NCI-H345 treated with DMSO at 0.1 percent for 48 hours (cell line): ENCODE measurements at regions not wholly inside any gene's neighbourhood (a gene's known extent, or its start where the extent isn't known, plus 50 kb on each side); places are given as distances from the start of the nearest gene placed in this dataset.

Experiments
- DNase-seq: peaks from one replicate; lab custom pipeline; 2025; ENCODE audit not compliant: unreplicated experiment; lab: John Stamatoyannopoulos, UW

DNA sequence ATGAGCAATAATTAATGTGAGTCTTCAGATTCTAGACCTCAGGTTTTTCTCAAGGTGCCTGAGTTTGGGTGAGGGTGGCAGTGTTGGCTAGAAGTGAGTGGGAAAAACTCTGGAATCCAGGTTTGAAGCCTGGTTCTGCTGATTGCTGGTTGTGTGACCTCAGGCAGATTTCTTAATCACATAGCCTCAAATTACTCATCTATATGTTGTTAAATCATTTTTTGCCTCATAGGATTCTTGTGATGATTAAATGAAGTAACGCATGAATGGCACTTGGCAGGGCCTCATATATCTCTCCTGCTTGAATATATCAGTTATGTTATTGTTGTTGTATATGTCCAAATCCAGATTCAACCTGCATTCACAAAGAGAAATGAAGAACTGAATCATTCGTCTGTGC is 60.5 kb downstream of the NR2F2 start:
- DNase-seq: no peak

DNA sequence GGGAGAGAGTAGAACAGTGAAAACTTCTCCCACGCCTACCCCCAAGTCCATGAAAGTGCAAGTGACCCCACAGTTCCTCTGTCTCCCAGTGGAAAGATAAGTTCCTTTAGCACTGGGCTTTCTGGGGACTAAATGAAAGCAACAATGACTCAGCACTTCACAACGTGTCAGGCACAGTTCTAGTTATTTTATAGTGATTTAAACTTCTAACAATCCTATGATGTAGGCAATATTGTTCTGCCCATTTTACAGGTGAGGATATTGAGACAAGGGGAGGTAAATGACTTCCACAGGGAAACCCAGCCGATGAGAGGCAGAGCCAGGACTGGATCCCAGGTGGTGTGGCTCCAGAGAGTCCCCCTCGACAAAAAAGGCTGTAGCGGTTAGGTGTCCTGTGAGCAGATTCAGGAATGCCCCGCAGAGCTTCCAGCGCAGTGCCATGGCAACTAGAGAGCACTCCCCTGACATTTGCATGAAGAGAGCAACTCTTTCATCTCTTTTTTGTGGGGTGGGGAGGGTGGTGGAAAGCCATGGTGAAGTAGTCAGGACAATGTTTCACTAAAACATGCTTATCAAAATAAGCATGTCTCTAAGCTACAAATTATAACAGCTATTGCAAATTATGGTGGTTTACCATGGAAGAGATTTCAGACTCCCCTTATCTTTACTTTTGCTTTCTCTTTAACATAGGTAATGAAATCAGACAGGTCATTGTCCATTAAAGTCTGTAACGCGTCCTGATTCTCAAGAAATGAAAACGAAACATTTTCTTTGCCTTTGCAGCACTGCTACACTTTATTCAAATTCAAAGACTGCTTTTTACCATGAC is 62.1 kb downstream of the NR2F2 start:
- no peak for DNase-seq

DNA sequence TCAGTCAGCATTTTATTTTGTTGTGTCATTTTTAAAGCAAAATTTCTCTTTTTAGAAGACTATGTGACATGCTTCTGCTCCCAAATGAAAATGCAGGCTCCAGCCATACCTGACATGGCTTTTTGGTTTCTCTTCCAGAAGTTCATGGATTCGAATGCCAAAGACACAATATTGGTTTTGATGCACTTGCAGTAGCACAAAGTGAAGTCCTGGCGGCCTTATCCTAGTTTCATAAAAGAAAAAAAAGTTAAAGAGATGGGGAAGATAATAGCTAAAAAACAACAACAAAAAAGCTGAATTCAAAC is 62.7 kb downstream of the NR2F2 start:
- DNase-seq: no peak

DNA sequence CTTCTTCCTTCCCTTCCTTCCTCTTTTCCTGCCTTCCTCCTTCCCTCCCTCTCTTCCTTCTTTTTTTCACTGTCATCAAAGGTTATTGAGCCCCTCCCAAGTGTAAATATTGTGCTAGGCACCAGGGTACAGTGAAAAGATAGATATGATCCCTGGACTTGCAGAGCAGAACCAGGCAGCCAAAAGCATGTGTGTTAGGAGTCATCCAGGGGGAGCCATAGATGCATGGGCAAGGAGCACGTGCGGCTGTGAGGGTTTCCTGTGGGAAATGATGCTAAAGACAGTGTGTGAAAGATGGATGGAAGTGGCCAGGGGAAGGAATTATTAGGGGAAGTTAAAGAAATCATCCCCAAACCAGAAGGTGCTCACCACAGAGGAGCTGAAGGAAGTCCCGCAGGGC is 65.2 kb downstream of the NR2F2 start:
- DNase-seq: no peak

DNA sequence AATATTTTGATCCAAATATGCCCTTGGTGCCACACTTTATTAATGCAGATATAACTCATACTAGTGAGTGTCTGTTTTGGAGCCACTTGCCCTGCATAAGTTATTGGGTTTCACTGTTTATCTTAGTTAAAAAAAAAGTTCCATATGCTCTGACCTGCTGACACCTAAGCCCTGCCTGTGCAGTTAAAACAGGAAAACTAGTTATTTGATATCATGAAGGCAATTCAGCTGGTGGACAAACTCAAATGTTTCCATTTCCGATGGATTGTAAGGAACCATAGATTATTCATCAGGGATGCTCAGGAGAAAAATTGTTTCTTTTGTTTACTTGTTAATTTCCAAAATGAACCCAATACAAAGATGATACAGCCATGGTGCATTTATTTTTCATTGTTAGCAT is 68.3 kb downstream of the NR2F2 start:
- no peak for DNase-seq

DNA sequence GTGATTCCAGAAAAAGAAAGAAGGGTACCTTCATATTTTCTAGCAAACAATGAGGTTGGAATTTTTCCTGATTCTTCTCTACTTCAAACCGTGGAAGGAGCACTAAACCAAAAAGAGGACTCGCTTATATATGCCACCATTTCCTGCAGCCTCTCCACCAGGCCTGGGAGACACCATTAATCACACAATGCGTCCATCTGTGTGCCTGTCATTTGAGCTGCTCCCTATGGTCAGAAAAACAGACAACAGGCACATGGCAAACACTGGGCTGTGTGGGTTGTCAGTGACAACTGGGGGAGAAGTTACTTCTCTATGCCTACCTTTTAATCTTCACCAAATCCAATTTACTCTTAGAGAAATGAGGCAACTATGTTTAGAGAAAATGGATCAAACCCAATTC is 71.9 kb downstream of the NR2F2 start:
- DNase-seq: no peak

DNA sequence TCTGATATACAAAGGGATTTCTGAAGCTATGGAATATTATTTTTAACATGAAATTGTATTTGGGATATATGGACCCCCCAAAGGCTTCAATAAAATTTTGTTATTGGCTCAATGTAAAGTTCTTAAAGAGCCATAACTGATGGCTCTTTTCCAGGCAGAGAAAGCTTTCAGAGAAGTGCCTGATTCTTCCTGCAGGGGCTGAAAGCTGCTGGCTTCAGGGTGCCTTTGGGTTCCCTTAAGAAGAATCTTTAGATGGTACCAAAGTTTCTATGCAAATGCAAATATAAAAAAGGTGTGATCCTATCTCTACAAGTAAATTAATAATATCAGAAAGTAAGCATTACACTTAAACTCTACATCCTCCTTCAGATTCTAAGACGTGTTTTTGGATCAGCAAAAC is 72.6 kb downstream of the NR2F2 start:
- DNase-seq: no peak

DNA sequence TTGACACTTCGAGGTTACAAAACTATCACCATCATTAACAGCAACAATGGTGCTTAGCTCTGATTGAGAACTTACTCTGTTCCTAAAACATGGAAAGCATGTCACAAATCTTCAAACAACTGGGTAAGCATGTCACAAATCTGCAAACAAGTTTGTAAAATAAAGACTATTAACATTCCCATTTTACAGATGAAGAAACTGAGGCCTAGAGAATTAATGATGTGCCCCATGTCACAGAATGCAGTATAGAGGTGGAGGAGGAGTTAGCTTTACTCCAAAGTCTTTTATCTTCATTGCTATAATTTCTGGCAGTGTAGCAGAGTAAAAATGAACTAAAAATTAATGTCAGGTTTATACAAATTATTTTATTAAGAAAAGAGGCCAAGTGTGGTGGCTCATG is 73.4 kb downstream of the NR2F2 start:
- DNase-seq: no peak

DNA sequence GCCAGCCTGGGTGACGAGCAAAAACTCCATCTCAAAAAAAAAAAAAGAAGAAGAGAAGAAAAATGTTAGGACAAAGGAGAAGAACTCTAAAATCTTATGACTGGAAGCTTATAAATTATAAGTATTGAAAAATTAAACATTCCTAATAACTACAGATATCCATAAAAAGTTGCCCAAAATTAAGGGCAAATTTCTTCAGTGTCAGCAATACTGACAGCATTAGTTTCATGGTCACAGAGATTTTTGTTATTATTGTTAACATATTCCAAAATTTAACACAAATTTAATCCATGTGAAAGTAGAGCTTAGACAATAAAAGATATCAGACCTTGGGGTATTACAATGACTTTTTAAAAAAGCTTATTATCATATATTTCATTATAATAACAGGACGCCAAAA is 74.1 kb downstream of the NR2F2 start:
- no peak for DNase-seq

DNA sequence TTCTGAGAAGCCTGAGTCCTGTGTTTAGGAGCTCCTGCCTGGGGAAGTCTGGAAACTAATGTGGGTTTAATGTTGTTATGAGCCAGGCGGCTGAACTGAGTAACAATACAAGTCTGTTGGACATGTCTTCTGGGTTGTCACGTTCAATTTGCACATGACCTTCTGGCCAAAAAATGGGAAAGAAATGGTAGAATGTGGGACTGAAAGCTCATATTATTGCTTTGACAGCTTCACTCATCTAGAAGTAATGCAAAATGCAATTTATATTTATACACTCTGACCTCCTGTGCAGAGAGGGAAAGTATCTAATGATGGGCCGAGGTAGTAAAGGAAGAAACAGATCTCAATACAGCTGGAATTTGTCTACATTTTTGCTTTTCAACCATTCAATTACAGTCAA is 75.8 kb downstream of the NR2F2 start:
- no peak for DNase-seq

DNA sequence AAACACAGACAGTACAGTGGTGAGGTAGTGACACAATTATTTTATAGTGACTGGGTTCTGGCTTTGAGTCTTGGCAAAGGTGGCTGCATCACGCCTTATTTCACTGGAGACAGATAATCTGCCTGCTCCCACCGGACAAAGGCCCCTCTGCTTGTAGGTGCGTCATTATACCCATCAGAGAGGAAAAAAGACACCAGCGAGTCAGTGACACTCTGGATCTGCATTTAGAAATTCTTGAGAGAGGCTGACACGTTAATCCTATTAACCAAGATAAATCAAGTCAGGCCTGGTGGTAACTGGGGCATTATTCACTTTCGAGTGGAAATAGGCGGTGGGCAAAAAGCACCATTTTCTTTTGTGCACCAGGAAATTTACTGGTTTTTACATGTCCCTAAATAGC is 76.2 kb downstream of the NR2F2 start:
- DNase-seq: no peak

DNA sequence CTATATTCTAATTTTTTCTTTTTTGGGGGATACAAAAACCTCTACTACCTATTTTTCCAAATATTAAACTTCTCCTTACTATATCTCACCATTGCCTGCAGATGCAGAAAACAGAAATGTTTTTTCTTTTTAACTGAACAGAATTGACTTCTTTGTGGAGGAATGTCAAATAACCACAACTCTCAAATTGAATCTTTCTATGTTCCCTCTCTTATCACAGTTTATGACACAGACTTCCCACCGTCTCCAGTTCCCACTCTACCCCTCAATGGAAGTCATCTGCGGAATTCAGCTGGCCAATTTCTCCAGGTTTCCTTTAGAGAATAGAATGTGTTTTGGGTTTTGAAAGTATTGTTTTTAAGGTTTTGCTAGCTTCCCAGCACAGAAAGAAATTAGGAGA is 77.0 kb downstream of the NR2F2 start:
- no peak for DNase-seq

DNA sequence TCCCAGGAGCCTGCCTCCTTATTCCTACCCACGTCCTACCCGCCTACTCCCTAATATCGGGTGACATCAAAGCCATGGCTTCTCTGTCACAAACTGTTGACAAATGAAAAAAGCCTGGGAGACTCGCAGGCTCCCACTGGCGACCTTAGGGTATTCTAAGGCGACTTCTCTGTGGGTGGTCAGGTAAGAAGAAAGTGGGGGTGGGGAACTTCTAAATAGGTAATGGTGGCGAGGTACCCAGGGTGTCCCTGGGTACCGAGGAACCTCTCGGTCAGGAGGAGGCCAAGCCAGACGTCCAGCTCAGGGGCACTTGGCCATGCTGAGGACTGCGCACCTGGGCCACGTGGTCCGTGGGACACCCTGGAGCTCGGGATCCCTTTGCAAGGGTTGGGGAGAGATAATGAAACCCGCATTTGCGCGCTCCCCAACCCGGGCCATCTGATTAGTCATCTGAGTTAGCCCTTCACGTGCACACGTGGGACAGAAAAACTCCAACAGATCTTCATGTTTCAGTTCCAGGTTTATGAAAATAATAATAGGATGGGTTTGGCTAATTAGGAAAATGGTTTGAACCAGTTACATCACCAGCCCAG is 78.2 kb downstream of the NR2F2 start:
- DNase-seq: no peak

DNA sequence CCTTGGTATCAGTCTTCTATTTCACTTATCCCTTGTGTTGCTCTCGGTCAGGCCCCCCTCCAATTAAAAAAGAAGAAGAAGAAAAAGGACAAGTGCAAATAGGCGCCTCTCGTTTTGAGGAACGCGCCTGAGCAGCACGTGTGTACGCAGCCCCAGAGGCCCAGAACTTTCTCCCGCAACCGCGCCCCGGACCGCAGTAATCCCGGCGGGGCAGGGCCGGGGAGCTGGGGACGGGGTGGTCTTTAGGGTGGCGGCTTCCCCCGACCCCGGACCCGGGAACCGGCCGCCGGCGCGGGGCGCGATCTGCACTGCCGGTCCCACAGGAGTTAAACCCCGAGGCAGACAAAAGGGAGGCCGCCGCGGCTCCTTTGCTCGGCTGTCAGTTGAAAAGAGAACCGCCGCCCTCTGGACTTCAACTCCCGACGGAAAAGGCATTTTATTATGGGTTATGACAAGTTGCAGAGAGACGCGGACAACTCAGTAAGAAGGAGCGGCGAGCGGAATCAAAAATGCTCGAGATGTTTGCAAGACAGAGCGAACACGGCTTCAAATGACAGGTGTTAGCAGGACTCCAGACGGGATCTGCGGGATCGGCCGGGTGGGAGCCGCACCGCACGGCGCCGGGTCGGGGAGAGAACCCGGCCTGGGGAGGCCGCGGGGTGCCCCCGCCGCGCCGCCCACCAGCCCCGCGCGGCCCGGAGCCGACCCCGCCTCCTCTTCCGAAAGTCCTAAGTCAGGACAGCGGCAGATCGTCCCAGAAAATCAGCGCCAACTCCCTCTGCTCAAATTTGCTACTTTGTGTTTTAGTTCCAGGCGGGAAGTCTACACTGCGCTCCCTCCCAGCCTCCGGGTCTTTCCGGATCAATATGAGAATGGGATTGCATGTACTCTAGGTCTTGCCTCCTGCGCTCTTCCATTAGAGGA is 79.0 kb downstream of the NR2F2 start:
- no peak for DNase-seq

DNA sequence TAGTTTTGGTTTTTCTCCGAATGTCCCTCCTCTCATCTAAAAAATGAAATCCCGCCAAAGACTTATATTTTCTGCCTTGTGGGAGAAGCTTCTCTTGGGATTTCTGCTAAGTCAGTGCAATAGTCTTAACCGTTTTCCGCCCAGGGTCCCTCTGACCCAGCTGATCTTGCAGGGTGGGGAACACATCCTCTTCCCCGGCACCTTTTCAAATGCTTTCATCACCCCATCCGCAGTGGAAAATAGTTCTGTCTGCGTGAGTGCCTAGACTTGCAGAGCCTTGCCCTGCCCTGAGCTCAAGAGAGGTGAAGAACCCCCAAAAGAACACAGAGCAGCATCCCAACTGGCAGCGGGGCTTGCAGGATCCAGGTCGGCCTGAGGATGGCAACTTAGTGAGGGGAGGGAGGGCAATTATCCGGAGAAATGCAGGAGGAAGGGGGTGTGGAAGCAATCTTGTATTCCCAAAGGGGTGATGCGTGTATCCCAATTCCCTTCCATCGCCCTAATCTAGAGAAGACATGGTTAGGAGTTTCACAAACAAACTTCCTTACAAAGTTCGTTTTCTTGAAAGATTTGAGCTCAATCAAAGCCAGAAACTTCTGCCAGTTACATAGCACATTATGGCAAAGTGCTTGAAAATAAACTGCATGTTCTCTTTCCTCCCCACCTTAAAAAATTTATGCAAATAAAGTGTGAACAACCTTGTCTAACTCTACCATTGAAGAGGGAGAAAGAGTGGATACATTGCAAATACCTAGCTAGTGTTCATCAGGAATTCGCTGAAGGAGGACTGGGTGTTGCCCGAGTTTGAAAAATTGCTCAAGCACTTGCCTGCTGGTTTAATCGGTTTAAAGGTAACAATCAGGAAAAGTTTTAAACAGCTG is 79.9 kb downstream of the NR2F2 start:
- DNase-seq: no peak

DNA sequence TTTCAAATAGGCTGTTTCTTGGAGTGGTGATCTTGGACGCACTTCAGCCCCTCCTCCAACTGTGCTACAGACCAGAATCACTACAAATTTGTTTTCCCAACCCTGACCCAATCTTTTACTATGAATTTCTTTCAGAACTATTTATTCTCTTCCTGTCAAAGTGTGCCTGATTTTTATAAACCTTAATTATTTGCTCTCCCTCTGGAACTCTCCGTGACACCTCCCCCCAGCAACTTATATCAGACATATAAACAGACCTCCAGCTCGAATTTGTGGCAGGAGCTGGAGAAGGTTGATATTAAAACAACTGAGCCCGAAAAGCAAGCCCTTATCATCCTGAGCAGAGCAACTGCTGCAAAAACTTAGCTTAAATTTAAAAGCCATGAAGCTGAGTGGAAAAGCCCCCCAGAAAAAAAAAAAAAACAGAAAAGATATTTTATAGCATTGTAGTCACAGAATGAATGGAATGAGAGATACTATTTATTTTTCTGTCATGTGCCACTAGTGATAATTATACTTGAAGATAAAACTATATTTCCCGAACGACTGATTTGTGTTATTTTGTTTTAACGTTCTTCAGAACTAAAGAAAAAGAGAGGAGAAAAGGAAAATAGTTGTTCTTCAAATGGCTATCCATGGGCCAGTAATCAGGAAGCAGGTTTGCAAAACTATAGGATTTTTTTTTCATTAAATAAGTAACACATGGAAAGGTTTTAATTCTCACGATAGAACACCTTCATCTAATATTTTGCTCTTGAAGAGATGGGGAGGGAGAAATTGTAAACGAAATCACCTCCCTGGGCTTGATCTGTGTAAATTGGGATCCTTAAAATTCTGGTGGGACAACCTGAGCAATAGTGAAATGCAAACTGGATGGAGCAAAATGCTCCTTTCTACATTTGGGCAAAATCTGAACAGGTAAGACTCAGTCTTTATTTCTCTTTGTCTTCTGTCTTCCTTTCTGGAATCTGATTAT is 80.8 kb downstream of the NR2F2 start:
- no peak for DNase-seq

DNA sequence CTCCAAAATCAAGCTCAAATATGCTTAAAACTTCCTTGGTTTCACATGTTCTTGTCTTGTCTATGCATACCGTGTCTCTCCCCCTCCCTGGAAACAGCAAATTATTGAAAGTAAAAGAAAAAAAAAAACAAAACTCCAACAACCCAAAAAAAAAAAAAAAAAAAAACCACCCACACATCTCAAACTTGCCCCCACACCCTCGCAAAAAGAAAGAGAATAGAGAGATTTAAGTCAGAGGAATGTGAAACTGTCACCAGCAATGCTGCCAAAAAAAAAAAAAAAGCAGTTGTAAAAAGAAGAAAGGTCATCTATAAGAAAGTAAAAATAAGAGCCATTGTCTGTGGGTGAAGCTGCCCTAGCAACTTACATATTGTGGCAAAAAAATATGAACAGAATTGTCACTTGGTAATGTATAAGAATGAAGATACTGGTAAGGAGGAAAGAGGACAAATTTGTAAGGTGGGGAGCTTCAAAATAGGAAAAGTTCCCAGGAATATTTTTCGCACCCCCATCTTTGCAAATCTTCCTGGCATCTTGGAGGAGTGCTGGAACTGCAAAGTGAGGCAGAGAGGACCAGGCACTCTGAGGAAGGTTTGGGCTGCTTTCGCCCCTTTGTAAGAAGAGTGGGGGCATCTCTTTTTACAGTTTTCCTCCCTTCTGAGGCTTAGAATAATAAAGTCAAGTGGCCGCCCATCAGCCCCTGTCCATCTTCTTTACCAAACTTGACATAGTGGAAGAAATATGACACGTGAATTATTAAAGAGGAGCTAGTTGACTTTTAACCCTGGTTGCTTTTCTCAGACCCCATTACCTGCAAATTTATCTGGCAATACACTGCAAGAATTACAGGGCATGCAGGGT is 81.8 kb downstream of the NR2F2 start:
- no peak for DNase-seq

DNA sequence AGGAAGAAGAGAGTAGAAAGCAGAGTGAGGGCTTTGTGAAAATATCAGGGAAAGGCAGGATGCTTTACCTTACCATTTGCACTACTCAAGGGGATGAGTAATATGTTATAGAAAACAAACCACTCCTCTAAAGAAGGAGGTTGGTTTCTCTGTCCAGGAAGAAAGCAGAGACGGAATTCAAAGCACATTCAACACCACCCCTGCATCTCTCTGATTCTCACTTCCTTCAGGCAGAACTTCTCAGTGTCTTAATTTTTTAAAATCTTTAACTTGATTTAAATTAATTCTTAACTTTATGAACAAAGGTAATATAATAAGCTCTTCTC is 82.4 kb downstream of the NR2F2 start:
- no peak for DNase-seq

DNA sequence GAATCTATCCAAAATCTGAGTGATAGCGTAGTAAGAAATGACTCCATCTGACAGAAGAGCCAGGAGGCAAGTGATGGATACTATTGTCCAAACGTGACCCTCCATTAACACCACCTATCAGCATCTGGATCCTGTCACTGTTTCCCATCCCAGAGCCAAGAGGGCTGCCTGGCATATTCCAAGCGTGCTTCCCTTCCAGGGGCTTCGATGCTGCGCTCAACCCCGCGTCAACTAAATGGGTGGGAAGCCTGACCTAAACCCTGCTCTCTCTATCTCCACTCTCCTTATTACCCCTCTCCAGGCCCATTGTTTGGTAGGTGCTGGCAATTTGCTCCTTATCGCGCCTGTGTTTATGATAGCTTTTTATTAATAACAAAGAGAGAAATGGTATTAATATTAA is 83.2 kb downstream of the NR2F2 start:
- no peak for DNase-seq
